ENCODE measurements at regions not wholly inside any gene's neighbourhood (a gene's known extent, or its start where the extent isn't known, plus 50 kb on each side); places are given as distances from the start of the nearest gene placed in this dataset.

DNA sequence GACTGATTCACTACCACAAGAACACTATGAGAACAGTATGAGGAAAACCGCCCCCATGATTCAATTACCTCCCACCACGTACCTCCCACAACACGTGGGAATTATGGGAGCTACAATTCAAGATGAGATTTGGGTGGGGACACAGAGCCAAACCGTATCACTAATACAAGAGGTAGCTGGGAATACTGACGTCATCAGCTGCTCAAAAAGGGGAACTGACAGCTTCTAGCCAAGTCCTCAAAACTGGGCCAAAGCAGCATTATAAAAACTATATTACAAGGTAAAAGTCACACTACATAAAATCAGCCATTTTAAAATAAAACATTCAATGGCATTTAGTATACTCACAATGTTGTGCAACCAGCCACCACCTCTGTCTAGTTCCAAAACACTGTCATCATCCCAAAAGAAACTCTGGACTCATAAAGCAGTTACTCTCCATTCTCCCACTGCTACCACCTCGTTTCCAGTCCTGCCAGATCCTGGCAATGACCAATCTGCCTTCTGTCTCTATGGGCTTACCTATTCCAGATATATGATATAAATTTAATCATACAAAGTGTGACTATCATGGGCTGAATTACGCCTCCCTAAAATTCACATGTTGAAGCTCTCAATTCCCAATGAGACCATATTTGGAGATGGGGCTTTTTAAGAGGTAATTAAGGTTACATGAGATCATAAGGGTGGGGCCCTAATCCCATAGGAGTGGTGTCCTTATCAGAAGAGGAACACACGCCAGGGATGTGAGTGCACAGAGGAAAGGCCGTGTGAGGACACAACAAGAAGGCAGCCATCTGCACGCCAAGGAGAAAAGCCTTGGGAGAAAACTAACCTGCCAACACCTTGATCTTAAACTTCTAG, 192.1 kb downstream of the SETD4 start:
- TF ChIP-seq GABPA (IDR thresholded peaks at IDR 0.05; ENCODE audit: low read depth), result no peak
- TF ChIP-seq, protein P1, sequence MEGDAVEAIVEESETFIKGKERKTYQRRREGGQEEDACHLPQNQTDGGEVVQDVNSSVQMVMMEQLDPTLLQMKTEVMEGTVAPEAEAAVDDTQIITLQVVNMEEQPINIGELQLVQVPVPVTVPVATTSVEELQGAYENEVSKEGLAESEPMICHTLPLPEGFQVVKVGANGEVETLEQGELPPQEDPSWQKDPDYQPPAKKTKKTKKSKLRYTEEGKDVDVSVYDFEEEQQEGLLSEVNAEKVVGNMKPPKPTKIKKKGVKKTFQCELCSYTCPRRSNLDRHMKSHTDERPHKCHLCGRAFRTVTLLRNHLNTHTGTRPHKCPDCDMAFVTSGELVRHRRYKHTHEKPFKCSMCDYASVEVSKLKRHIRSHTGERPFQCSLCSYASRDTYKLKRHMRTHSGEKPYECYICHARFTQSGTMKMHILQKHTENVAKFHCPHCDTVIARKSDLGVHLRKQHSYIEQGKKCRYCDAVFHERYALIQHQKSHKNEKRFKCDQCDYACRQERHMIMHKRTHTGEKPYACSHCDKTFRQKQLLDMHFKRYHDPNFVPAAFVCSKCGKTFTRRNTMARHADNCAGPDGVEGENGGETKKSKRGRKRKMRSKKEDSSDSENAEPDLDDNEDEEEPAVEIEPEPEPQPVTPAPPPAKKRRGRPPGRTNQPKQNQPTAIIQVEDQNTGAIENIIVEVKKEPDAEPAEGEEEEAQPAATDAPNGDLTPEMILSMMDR (IDR thresholded peaks at IDR 0.05; ENCODE audit: insufficient read depth, low read length), result no peak
- TF ChIP-seq, protein P2, sequence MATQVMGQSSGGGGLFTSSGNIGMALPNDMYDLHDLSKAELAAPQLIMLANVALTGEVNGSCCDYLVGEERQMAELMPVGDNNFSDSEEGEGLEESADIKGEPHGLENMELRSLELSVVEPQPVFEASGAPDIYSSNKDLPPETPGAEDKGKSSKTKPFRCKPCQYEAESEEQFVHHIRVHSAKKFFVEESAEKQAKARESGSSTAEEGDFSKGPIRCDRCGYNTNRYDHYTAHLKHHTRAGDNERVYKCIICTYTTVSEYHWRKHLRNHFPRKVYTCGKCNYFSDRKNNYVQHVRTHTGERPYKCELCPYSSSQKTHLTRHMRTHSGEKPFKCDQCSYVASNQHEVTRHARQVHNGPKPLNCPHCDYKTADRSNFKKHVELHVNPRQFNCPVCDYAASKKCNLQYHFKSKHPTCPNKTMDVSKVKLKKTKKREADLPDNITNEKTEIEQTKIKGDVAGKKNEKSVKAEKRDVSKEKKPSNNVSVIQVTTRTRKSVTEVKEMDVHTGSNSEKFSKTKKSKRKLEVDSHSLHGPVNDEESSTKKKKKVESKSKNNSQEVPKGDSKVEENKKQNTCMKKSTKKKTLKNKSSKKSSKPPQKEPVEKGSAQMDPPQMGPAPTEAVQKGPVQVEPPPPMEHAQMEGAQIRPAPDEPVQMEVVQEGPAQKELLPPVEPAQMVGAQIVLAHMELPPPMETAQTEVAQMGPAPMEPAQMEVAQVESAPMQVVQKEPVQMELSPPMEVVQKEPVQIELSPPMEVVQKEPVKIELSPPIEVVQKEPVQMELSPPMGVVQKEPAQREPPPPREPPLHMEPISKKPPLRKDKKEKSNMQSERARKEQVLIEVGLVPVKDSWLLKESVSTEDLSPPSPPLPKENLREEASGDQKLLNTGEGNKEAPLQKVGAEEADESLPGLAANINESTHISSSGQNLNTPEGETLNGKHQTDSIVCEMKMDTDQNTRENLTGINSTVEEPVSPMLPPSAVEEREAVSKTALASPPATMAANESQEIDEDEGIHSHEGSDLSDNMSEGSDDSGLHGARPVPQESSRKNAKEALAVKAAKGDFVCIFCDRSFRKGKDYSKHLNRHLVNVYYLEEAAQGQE (IDR thresholded peaks at IDR 0.05; ENCODE audit: insufficient replicate concordance, low read depth), result no peak
- TF ChIP-seq SPI1 (IDR thresholded peaks at IDR 0.05; ENCODE audit: borderline replicate concordance, low read depth), result peak; percentile 89
- no peak for TF ChIP-seq POLR2AphosphoS5 (IDR thresholded peaks at IDR 0.05; ENCODE audit: low read depth)

Data from HL-60 (cell line).